GM21447 (cell line): ENCODE measurements at regions not wholly inside any gene's neighbourhood (a gene's known extent, or its start where the extent isn't known, plus 50 kb on each side); places are given as distances from the start of the nearest gene placed in this dataset.
"Not testable (repeated sequence)": the region's sequence is repeated elsewhere in the genome, so short reads cannot be mapped to it uniquely, and the experiment has no call there.

Experiments
- ATAC-seq: cut with Tn5 transposase; IDR thresholded peaks from one replicate; pipeline ENCODE4 v1.9.1; 2021; ENCODE audit not compliant: unreplicated experiment

DNA sequence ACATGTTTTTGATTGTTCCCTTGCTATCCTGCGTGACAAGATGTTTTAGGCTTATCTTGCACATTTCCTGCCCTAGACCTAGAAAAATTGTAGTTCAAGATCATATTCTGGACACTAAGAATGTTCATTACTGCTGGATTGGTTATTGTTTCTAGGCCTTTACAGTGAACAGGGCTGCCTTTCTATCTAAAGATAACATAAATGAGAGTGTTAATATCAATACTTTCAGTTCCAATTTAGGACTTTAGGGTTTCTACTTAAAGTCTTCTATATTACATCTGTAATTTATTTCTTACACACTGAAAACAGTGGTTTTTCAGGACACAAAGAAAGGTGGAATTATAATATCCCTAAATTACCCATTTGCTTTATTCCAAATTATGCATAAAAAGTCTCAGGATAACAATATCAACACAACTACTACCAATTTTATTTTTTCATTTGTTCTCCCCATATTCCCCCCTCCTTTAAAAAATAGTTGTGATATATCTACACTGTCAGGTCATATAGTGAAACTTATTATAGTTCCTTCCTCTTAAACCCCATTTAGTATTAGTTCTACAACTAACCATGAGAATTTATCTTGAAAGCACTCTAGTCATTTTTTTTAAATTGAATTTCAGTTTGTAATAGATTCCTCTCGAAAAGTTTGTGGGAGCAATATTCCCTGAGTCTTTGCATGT, 293.9 kb upstream of the RIOK2 start:
- no peak for ATAC-seq

DNA sequence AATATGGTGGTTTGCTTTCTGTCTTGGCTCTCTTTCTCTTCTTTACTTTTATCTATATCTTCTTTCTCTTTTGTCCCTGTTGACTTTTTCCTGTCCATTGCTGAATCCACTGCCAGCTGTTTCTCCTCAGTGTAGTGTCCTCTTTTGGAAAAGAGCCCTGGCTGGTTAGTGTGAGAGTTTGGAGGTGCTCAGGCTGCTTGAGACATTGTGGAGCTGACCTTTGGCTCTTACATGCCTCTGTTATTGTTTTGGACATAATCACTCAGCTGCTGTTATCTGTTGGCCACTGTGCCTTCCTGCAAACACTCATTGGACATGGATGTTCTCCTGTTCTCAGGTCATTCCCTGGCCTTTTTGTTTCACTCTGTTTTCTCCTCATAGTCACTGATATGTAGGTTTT, 295.4 kb upstream of the RIOK2 start:
- no peak for ATAC-seq

DNA sequence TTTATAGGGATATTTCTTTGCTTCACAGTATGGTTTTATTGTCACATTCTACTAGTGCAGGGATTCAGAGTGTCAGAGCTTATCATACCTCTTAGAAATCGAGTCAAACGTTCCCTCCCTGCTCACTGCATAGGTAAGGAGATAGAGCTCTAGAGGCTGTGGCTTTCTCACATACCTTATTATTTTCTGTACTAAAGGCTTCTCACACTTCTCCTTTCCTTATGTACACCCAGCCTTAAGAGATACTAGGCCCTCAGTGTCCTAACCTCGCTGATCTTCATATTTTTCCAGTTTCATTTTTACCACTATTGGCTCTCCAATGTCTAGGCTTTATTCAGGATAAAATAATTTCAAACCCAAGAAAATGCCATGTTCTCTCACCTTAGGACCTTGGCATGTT, 297.3 kb upstream of the RIOK2 start:
- no peak for ATAC-seq

DNA sequence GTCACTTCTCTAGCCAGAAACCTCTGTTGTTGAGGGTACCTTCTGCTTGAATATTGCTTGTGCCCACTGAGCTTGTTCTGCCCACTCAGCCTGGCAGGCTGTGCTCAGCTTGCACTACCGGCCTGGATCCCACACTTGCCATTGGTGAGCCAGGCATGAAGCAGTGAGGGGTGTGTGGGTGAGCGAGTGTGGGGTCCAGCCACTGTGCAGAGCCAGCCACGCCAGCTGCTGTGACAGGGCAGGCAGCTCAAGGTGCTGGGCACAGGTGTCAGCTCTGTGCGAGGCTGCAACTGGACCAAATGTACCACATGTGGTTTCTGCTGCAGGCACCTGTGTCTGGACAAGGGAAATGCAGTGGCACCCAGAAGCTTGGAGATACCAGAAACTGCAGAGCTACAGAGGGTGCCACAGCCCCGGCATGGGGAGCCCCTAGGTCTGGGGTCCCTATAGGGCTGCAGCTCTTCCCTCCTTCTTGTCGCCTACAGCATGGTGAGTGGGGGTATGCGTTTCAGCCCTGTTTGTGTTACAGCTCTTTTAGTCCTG, 305.1 kb upstream of the RIOK2 start:
- ATAC-seq: no peak

DNA sequence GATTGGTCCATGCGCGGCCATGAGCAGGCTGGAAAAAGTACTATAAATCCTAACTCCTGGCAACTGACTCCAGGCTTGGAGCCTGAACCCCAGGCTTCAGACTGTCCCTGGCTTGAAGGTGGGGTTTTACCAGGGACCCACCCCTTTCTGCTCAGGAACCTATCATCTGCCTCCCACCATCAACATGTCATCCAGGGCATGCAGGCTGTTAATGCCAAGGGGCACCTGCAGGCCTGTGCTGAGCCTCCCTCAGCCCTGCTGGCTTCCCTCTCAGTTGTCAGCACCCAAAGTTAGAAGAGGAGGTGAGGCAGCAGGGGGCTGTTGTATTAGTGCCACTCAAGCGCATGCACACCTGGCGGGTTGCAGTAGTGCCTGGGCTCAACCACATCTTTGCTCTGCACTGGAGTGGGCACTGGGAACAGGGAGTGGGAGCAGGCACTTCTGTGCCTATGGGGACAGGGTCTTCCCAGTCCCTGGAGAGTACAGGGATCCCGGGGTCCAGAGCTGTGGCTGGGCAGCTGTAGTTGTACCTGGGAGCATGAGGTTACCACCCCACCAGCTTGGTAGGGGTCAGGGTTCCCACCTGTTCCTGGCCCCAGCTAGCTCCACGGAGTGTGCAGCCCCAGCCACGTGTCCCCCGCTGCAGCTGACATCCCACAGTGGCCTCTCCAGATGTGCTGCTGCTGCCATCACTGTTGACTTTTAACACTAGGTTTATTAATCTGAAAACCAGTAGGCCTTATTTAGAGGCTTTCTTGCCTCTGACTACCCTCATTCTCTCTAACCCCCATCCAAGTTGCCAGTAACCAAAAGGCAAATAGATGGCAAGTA, 306.2 kb upstream of the RIOK2 start:
- ATAC-seq: no peak

DNA sequence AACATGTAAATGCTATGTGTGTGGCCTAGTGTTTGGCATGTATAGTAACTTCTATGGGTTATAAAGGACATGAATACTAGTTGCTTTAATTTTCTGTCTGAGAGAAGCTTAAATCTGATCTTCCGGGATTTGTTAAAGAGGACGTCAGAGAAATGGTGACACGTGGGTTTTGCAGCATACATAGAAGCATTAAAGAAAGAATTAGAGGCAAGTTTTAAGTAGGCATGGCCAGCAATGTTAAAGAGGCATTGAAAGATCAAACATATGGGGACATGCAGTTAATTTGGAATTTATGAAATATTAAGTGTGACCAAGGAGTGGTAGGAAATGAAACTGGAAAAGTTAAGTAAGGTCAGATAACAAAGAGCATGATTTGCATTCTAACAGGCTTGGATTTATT, 311.4 kb upstream of the RIOK2 start:
- no peak for ATAC-seq

DNA sequence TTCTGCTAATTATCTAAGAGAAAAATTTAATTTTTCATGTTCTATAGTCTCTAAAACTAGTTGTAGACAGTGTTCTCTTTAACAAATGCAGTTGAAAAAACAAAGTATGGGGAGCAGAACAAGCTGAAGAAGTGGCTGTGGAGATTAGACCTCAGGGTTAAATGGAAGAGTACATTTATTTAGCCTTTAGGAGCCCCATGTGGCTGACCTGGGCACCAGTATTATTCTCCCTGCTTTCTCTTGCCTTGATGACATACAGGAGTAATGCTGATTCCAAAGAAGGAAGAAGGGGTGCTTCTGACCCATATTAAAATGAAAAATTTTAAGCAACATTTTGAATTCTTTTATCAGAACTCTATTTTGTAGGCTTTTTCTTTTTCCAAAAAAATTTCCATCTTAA, 312.3 kb upstream of the RIOK2 start:
- ATAC-seq: no peak

DNA sequence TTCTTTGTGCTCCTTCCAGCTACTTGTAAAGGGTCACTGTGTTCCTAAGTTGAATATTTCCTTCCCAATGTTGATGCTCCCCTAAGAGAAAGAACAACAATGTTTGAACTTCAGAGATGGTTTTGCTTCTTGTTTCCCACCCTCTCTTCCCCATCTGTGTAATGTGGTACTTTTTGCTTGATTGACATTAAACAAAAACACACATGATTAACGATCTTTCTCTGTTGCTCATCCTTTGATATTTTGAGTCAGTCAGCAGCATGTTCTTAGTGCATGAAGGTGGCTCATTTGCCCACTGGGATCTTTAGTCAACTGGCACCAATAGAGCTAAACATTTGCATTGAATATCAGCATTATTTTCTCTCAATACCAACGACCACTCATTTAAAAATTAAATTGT, 313.0 kb upstream of the RIOK2 start:
- no peak for ATAC-seq

DNA sequence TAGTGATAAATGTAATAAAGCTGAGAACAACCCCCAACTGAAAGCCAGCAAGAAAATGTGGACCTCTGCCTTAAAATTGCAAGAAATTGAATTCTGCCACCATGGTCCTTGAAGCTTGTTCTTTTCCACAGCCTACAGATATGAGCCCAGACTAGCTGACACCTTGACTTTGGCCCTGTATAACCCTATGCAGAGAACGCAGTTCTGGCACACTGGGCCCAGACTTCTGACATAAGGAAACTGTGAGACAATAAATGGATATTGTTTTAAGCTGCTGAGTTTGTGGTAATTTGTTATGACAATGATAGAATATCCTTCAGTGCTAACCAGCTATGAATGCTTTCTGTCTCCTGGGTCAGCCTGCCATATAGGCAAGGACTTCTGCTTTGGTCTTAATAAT, 315.6 kb upstream of the RIOK2 start:
- no peak for ATAC-seq

DNA sequence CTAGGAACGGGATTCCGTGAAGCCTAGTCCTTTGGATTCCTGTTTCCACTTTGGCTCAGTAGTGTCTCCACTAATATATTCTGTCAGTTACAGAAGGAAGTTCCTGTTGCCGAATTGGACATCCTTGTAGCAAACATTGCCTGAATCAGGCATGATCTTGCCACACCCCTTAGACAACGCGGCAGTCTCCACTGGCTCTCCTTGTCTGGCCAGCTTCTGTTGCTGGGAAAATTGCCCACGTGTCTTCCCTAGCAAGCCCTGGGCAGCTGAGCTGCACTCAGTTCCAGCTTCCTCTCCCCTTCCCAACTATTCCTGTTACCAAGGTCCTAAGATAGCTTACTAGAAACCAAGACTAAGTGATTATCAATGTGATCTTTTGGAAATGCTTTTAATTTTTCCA, 316.6 kb upstream of the RIOK2 start:
- no peak for ATAC-seq

DNA sequence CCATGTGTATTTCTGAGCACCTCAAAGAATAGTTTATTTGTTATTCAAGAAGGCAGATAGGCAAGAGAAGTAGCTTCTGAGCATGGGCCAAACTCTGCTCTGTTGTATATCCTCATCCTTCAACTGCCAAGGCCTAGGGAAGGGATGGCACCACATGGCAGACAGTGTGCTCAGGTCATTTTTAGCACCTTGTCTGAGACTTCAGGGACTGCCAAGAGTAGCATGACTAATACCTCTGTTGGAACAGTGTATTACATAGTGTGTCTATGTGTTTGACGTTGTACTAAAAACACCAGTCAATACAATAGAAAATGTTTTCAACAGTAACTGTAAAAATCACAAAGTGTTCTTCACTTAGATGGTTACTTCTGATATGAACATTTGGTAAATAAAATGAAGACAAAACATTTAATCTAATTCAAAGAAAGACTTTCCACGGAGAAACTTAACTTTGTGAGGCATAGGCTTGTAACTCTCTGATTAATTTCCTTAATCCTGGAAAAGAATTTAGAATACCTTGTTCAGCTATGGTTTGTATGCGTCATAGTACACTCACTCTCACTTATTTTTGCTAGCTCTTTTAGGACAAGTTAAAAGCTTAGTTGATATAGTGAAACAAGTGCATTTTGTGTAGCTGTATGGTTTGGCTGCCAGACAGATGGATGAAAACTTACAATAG, 318.4 kb upstream of the RIOK2 start:
- no peak for ATAC-seq

DNA sequence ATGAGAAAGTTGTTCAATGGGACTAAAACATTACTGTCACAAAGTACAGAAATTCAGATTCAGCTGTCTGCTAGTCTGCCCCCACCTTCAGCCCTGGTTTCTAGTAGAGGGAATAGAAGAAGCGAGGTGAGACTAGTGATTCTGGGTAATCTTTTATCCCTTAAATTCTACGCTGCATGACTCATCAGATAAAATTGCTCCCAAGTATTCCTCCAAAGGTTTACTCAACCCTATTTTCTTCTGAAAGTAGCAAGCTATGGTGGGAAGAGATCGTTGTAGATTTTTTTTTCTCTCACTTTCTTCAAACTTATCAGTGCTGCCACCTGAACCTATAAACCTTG, 318.9 kb upstream of the RIOK2 start:
- no peak for ATAC-seq

DNA sequence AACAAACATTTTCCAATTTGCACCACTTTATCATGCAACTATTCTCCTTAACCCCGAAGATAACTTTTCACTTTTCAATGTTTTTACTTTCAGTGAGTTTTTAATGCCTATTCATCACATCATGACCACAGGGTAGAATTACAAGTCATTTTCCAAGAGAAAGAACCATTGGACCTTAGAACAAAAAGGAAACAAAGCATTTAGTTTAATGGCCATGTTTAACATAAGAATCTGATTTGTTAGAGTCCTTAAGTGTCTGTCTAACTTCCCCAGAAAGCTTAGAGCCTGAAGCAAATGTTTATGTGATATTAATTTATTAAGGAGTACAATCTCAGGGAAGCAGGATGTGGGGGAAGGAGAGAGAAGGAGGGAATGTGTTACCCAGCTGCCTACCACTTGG, 325.8 kb upstream of the RIOK2 start:
- ATAC-seq: no peak

DNA sequence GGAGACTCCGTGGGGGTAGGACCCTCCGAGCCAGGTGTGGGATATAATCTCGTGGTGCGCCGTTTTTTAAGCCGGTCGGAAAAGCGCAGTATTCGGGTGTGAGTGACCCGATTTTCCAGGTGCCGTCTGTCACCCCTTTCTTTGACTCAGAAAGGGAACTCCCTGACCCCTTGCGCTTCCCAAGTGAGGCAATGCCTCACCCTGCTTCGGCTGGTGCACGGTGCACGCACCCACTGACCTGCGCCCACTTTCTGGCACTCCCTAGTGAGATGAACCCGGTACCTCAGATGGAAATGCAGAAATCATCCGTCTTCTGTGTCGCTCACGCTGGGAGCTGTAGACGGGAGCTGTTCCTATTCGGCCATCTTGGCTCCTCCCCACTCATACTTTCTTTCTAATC, 336.5 kb upstream of the RIOK2 start:
- ATAC-seq: not testable (repeated sequence)

DNA sequence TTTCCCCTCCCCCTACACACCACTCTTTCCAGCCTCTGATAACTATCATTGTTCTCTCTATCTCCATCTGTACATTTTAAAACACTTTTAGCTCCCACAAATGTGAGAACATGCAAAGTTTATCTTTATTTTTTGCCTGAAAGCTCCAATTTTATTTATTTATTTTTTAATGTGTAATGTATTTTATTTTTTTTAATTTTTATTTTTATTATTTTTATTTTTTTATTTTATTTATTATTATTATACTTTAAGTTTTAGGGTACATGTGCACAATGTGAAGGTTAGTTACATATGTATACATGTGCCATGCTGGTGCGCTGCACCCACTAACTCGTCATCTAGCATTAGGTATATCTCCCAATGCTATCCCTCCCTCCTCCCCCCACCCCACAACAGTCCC, 340.3 kb upstream of the RIOK2 start:
- ATAC-seq: not testable (repeated sequence)

DNA sequence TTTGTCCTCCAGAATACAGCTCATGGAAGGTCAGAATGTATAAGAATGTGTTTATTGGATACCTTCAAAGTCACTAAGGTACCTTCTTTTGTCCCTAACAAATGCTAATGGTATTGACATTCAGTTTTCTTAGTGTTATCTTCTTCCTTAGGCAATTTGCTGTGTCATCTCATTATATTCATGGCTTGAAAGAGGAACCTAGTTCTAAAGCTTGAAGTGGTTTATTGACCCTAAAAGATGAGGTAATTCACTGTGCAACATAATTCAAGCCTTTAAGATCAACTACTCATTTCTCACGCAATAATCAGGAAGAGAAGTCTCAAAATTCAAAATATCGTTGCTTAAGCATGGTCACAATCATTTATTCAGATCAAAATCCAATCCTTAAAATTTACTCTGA, 342.7 kb upstream of the RIOK2 start:
- ATAC-seq: no peak

DNA sequence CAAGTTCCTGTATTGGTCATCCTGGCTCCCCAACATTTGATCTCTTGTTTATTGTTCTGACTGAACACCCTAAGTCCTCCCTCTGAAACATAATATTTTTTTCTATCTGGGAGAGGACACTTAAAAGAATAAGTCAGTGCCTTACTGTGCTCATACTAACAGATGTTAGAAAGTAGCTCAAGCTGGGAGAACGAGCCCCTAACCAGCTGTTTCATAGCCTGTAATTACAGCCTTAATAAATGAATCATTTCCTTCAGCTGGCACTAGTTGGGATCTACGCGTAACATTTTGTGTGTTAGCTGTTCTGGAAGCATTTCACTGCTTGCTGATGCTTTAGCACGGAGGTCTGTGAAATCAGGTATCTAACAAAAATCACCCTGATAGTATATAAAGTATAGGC, 345.9 kb upstream of the RIOK2 start:
- no peak for ATAC-seq

DNA sequence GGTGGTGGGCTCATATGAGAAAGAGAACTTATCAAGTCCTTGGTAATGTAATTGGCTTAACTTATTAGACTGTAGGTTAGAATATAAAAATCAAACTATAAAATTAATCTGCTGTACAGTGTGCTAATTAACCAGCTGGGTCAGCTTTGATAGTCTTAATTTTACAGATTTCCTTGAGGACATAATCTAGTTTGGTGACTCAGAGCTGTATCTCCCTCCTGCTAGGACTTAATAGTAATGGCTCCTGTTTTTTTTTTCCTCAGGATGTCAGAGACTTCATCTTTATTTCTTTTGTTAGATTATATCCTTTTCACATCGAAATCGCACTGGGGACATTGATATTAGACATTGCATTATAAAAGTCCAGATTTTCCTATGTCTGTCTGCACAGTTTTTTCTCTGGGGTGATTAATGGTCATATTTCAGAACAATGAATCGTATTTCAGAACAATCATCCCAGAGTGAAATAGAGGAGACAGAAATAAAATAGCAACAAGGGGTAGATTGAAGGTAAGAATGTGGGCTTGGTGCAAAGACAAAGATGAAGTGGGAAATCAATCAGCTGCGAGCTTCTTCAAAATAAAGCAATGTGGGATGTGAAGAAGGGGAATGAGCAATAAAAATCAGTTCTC, 346.4 kb upstream of the RIOK2 start:
- ATAC-seq: no peak

DNA sequence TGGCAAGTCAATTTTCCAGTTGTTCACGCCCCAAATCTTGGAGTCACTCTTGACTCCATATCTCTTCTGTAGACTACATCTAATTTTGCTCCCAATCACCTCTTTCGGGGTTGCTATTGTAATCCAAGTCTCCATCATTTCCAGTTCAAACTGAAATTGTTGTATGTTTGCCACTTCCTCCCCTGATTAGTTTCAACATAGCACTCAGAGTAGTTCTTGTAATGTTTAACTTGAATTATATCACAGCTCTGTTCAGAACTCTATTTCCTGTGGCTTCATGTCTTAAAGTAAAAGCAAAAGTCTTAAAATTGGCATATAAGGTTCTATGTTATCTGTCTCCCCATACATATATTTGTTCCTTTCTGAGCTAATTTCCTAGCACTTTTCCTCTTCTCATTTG, 348.5 kb upstream of the RIOK2 start:
- ATAC-seq: peak; percentile 93

DNA sequence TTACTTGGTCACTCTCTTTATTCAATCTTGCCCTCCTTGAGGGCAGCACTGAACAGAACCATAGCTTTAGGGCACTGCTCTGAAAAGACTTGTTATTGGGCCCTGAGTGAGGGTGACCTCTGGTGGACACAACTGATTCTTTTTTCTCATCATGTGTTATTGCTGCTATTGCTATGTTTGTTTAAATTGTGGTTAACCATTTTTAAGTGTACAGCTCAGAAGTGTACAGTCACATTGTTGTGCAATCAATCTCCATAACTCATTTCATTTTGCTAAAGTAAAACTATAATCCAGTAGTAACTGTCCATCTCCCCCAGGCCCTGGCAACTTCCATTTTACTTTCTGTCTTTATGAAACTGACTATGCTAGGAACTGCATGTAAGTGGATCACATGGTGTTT, 351.1 kb upstream of the RIOK2 start:
- ATAC-seq: peak; percentile 57

DNA sequence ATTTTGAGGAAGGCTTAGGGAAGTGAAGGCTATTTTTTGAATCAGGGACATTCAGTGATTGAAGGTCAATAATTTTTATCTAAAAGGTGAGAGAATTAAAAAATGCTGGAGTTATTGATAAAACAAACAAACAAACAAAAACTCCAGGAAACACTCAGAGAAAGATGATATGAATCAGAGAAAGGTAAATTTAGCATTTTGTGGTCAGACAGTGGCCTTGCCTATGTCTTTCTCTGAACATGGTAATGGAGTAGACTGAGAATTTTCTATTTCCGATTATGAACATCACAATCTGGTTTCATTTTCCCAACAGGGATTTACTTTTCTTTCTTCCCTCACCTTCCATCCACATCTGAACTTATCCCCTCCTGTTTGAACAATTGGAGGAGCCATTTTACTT, 353.6 kb upstream of the RIOK2 start:
- ATAC-seq: no peak

DNA sequence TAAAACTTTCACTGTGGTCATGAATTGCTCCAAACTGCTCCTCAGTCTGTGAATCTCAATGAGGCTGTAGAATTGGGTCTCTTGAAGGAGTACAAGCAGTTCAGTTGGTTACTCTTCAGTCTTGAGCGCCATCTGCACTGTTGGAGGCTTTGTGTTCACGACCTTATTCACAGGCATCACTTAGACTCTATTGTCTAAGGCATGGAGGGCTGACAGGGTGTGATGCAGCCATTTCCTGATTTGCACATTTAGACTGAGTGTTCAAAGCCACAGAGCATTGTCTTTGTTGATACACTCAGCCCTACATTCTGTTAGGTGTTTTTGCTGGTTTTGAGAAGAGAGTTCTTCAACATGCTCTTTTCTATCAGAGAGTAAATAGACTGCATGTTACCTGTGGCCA, 355.9 kb upstream of the RIOK2 start:
- no peak for ATAC-seq
